Astrocyte of the spinal cord (primary cell): ENCODE measurements at regions not wholly inside any gene's neighbourhood (a gene's known extent, or its start where the extent isn't known, plus 50 kb on each side); places are given as distances from the start of the nearest gene placed in this dataset.

Experiments
- DNase-seq: peaks from one replicate; pipeline ENCODE4 v3.0.0; 2011; ENCODE audit warnings: low read depth, low spot score
- H3K4me3 ChIP-seq: 2 replicates; pipeline ENCODE4 v1.5.1; 2011; ENCODE audit warnings: low read depth, mild to moderate bottlenecking, low read length, moderate library complexity
- CTCF ChIP-seq: IDR thresholded peaks from 2 replicates; pipeline ENCODE4 v1.5.1; 2012; ENCODE audit warnings: low read depth, mild to moderate bottlenecking, low read length, inconsistent platforms
- in situ Hi-C: cut with HindIII; loops from 2 replicates; pipeline ENCODE4 v1.10.0; 2017; ENCODE audit warnings: low sequenced_read_pairs

GRCh38 chr4:16351161-16351560, 124.9 kb upstream of the TAPT1 start:
- no peak for DNase-seq
- in situ Hi-C loops: no loop called here
- no peak overlapping the region for H3K4me3 ChIP-seq
- TF ChIP-seq CTCF: no peak

- in situ Hi-C loops: no loop called here
- DNase-seq: no peak
- TF ChIP-seq CTCF: no peak
- no peak overlapping the region for H3K4me3 ChIP-seq
These were observed 118.6 kb upstream of the TAPT1 start for GRCh38 chr4:16344853-16345252.

GRCh38 chr4:16337936-16338335, 111.7 kb upstream of the TAPT1 start:
- DNase-seq: peak; percentile 64
- in situ Hi-C loops: no loop called here
- H3K4me3 ChIP-seq: no peak overlapping the region
- no peak for TF ChIP-seq CTCF

GRCh38 chr4:16334601-16335000, 108.3 kb upstream of the TAPT1 start:
- TF ChIP-seq CTCF: no peak
- in situ Hi-C loops: no loop called here
- no peak for DNase-seq
- H3K4me3 ChIP-seq: no peak overlapping the region

- no peak for DNase-seq
- H3K4me3 ChIP-seq: no peak overlapping the region
- in situ Hi-C loops: no loop called here
- no peak for TF ChIP-seq CTCF
These were observed 103.5 kb upstream of the TAPT1 start for GRCh38 chr4:16329797-16330134.

- peak; percentile 18 for DNase-seq
- H3K4me3 ChIP-seq: no peak overlapping the region
- in situ Hi-C loops: no loop called here
- no peak for TF ChIP-seq CTCF
These were observed 103.0 kb upstream of the TAPT1 start for GRCh38 chr4:16329125-16329796.

- no peak for TF ChIP-seq CTCF
- no peak overlapping the region for H3K4me3 ChIP-seq
- DNase-seq: no peak
- in situ Hi-C loops: no loop called here
These were observed 95.9 kb upstream of the TAPT1 start for GRCh38 chr4:16322183-16322582.
